Neural progenitor cell (in vitro differentiated cells): ENCODE measurements at regions not wholly inside any gene's neighbourhood (a gene's known extent, or its start where the extent isn't known, plus 50 kb on each side); places are given as distances from the start of the nearest gene placed in this dataset.

Experiments used
- DNase-seq: peaks from one replicate; pipeline ENCODE4 v3.0.0-alpha.2; 2016; ENCODE audit warnings: low spot score
- H2AFZ ChIP-seq: fragments of 200-600 bp; sonication (generic); replicated peaks from 2 replicates; pipeline ENCODE4 v1.6.1; 2016; ENCODE audit warnings: antibody characterized with exemption
- H3F3A ChIP-seq: fragments of 200-600 bp; sonication (generic); 2 replicates; pipeline ENCODE4 v1.6.1; 2016; ENCODE audit warnings: antibody characterized with exemption, low read depth
- H3K27ac ChIP-seq: fragments of 200-600 bp; sonication (generic); 2 replicates; pipeline ENCODE4 v1.5.1; 2016; ENCODE audit warnings: mild to moderate bottlenecking
- H3K27me3 ChIP-seq: fragments of 200-600 bp; sonication (generic); 2 replicates; pipeline ENCODE4 v1.6.1; 2016; ENCODE audit warnings: mild to moderate bottlenecking, moderate library complexity
- H3K36me3 ChIP-seq: fragments of 200-600 bp; sonication (generic); 2 replicates; pipeline ENCODE4 v1.5.1; 2016
- H3K4me1 ChIP-seq: fragments of 200-600 bp; sonication (generic); 2 replicates; pipeline ENCODE4 v1.6.1; 2016; ENCODE audit warnings: mixed run types
- H3K4me2 ChIP-seq: fragments of 200-600 bp; sonication (generic); 2 replicates; pipeline ENCODE4 v1.6.1; 2016
- H3K4me3 ChIP-seq: fragments of 200-600 bp; sonication (generic); 2 replicates; pipeline ENCODE4 v1.5.1; 2016
- H3K79me2 ChIP-seq: fragments of 200-600 bp; sonication (generic); 2 replicates; pipeline ENCODE4 v1.6.1; 2016; ENCODE audit warnings: low read depth
- H3K9ac ChIP-seq: fragments of 200-600 bp; sonication (generic); 2 replicates; pipeline ENCODE4 v1.6.1; 2016
- H3K9me3 ChIP-seq: fragments of 200-600 bp; sonication (generic); 2 replicates; pipeline ENCODE4 v1.5.1; 2016; ENCODE audit warnings: low read depth
- H4K20me1 ChIP-seq: fragments of 200-600 bp; sonication (generic); 2 replicates; pipeline ENCODE4 v1.6.1; 2016; ENCODE audit warnings: low read depth
- H3K27ac Mint-ChIP-seq: 3 replicates; pipeline ENCODE4 v1.8.0; 2021; ENCODE audit warnings: mixed read lengths
- H3K27me3 Mint-ChIP-seq: 2 replicates; pipeline ENCODE4 v1.8.0; 2022; ENCODE audit warnings: low read depth, mild to moderate bottlenecking, inconsistent platforms, moderate library complexity, mixed read lengths; ENCODE audit not compliant: insufficient read depth
- H3K36me3 Mint-ChIP-seq: 3 replicates; pipeline ENCODE4 v1.8.0; 2021; ENCODE audit warnings: mixed read lengths
- H3K4me1 Mint-ChIP-seq: 3 replicates; pipeline ENCODE4 v1.8.0; 2021; ENCODE audit warnings: mixed read lengths
- H3K4me3 Mint-ChIP-seq: 3 replicates; pipeline ENCODE4 v1.8.0; 2021; ENCODE audit warnings: mild to moderate bottlenecking, moderate library complexity, mixed read lengths
- H3K9me3 Mint-ChIP-seq: 3 replicates; pipeline ENCODE4 v1.8.0; 2020; ENCODE audit warnings: mixed read lengths
- EZH2 ChIP-seq: fragments of 200-600 bp; sonication (generic); IDR thresholded peaks from 2 replicates; pipeline ENCODE4 v1.6.1; 2017; ENCODE audit warnings: antibody characterized with exemption, mild to moderate bottlenecking, moderate library complexity
- EZH2phosphoT487 ChIP-seq: fragments of 200-600 bp; sonication (generic); IDR thresholded peaks from 2 replicates; pipeline ENCODE4 v1.6.1; 2017; ENCODE audit warnings: antibody characterized with exemption
- TF ChIP-seq, protein P1 (sequence below): fragments of 200-600 bp; sonication (generic); IDR thresholded peaks from 2 replicates; pipeline ENCODE4 v1.5.1; 2017; ENCODE audit warnings: antibody characterized with exemption, mild to moderate bottlenecking

DNA sequence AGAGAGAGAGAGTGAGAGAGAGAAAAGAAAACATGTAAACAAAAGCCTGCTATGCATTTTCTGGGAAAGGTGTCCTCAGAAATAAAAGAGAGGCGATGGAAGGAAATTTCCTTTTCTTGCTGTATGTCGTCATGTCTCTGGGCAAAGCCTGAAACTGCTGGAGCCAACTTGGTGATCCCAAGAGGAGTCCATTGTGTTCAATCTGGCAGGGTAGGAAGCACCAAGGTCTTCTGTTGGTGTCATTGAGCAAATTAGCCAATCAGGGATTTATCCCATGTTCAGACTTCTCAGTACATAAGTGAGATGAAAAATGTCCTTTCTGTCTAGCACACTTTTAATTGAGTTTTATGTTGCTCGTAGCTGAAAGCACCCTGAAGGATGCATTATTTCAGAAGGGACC is 260.0 kb upstream of the KAZN start:
- Histone ChIP-seq H3K9ac (no peak overlapping the region), H3F3A (no peaks in the 10 kb centered on the region)
- no peak for DNase-seq

DNA sequence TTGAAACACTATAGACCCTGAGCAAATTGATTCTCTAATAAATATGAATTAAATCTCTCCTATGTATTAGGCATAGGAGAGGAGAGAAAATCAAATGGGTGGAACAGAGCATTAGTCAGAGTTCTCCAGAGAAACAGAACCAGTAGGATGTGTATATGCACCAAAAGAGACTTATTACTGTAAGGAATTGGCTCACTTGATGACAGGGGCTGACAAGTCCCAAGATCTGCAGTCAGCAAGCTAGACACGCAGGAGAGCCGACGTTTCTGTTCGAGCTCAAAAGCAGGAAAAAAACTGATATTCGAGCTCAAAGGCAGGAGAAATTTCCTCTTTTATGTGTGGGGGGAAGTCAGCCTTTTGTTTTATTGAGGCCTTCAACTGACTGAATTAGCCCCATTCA is 259.2 kb upstream of the KAZN start:
- H3K9me3 ChIP-seq: no peaks in the 10 kb centered on the region
- no peaks in the 10 kb centered on the region for H4K20me1 ChIP-seq
- no peaks in the 10 kb centered on the region for H3F3A ChIP-seq
- H3K27ac Mint-ChIP-seq: no peak overlapping the region
- H3K4me1 ChIP-seq: no peaks in the 10 kb centered on the region
- H3K4me3 Mint-ChIP-seq: no peak overlapping the region
- peaks cover 2% of the 10 kb centered on the region for H3K27me3 Mint-ChIP-seq
- H3K4me2 ChIP-seq: no peak overlapping the region
- TF ChIP-seq, protein P1, sequence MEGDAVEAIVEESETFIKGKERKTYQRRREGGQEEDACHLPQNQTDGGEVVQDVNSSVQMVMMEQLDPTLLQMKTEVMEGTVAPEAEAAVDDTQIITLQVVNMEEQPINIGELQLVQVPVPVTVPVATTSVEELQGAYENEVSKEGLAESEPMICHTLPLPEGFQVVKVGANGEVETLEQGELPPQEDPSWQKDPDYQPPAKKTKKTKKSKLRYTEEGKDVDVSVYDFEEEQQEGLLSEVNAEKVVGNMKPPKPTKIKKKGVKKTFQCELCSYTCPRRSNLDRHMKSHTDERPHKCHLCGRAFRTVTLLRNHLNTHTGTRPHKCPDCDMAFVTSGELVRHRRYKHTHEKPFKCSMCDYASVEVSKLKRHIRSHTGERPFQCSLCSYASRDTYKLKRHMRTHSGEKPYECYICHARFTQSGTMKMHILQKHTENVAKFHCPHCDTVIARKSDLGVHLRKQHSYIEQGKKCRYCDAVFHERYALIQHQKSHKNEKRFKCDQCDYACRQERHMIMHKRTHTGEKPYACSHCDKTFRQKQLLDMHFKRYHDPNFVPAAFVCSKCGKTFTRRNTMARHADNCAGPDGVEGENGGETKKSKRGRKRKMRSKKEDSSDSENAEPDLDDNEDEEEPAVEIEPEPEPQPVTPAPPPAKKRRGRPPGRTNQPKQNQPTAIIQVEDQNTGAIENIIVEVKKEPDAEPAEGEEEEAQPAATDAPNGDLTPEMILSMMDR: no peak
- TF ChIP-seq EZH2 (no peak), EZH2phosphoT487 (no peak)
- H3K4me3 ChIP-seq: no peak overlapping the region
- DNase-seq: no peak
- H3K27me3 ChIP-seq: no peaks in the 10 kb centered on the region
- H3K36me3 Mint-ChIP-seq: no peaks in the 10 kb centered on the region
- H2AFZ ChIP-seq: no peak overlapping the region
- H3K9ac ChIP-seq: no peak overlapping the region
- no peaks in the 10 kb centered on the region for H3K36me3 ChIP-seq
- peaks cover 3% of the 10 kb centered on the region for H3K4me1 Mint-ChIP-seq
- no peak overlapping the region for H3K27ac ChIP-seq
- no peaks in the 10 kb centered on the region for H3K9me3 Mint-ChIP-seq
- no peaks in the 10 kb centered on the region for H3K79me2 ChIP-seq

More for the DNA sequence above, 260.0 kb upstream of the KAZN start:
- Histone ChIP-seq H4K20me1 (no peaks in the 10 kb centered on the region), H3K27me3 (no peaks in the 10 kb centered on the region), H3K4me2 (no peak overlapping the region), H2AFZ (no peak overlapping the region), H3K79me2 (no peaks in the 10 kb centered on the region), H3K4me3 (no peak overlapping the region), H3K9me3 (no peaks in the 10 kb centered on the region), H3K27ac (no peak overlapping the region), H3K4me1 (no peaks in the 10 kb centered on the region), H3K36me3 (no peaks in the 10 kb centered on the region)
- H3K4me1 Mint-ChIP-seq: peaks cover 3% of the 10 kb centered on the region
- H3K27ac Mint-ChIP-seq: no peak overlapping the region
- peaks cover 2% of the 10 kb centered on the region for H3K27me3 Mint-ChIP-seq
- no peak overlapping the region for H3K4me3 Mint-ChIP-seq
- no peaks in the 10 kb centered on the region for H3K36me3 Mint-ChIP-seq
- no peaks in the 10 kb centered on the region for H3K9me3 Mint-ChIP-seq
- no peak for TF ChIP-seq EZH2
- no peak for TF ChIP-seq EZH2phosphoT487
- TF ChIP-seq, protein P1: no peak

DNA sequence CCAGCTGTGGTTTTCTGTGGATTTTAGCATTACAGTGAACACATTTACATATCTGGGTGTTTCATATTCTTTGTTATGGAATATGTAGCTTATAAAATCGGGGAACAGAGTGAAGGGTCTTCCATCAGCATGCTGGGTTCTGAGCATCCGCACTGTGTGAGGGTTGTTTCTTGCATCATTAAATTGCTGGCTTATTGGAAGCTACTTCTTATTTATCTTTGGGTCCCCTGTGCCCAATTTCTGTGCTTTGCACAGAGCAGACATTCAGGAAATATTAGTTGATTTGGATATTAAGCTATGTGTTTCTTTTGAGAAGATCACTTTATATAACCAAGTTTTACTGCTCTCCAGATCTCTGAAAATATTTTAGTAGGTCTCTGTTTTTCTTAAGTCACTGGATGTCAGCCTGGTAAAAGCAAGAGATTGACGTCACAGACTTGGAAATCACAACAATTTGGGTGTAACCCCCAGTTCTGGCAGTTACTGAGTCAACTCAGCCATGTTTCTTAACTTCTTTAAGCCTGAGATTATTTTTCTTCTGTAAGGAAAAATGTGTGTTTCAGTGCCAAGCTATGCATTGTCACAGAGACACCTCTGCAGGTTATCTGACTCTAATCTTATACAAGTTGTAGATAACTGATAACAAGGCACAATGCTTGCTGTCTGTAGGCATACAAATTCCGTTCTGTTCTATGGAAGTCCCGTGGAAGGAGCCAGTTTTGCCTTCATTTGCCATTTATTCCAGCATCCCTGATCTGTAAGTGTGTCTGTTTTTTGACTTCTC is 258.3 kb upstream of the KAZN start:
- Mint-ChIP-seq H3K36me3 (no peaks in the 10 kb centered on the region), H3K9me3 (no peaks in the 10 kb centered on the region), H3K4me1 (no peaks in the 10 kb centered on the region), H3K27me3 (peaks cover 2% of the 10 kb centered on the region), H3K27ac (no peak overlapping the region), H3K4me3 (no peak overlapping the region)
- Histone ChIP-seq H3K36me3 (no peaks in the 10 kb centered on the region), H3K27ac (no peak overlapping the region), H4K20me1 (no peaks in the 10 kb centered on the region), H3K9me3 (no peaks in the 10 kb centered on the region), H3K4me1 (no peaks in the 10 kb centered on the region), H3K27me3 (no peaks in the 10 kb centered on the region), H3K4me3 (no peak overlapping the region), H3F3A (no peaks in the 10 kb centered on the region), H3K9ac (no peak overlapping the region), H3K4me2 (no peak overlapping the region), H2AFZ (no peak overlapping the region), H3K79me2 (no peaks in the 10 kb centered on the region)
- DNase-seq: no peak
- no peak for TF ChIP-seq EZH2phosphoT487
- TF ChIP-seq, protein P1: no peak
- TF ChIP-seq EZH2: no peak
